Superior temporal gyrus (tissue), 1 donor: ENCODE measurements at regions not wholly inside any gene's neighbourhood (a gene's known extent, or its start where the extent isn't known, plus 50 kb on each side); places are given as distances from the start of the nearest gene placed in this dataset.

ENCODE experiments used
- DNase-seq: peaks from one replicate; pipeline ENCODE4 v3.0.0-alpha.2; 2016; ENCODE audit errors: extremely low spot score

- no peak for DNase-seq
These were observed 271.6 kb upstream of the ARRDC4 start for GRCh38 chr15:97688886-97689285.

- no peak for DNase-seq
These were observed 269.4 kb upstream of the ARRDC4 start for GRCh38 chr15:97691078-97691477.

- DNase-seq: no peak
These were observed 268.7 kb upstream of the ARRDC4 start for GRCh38 chr15:97691799-97692198.

GRCh38 chr15:97692301-97693015 lies 268.0 kb upstream of the ARRDC4 start:
- DNase-seq: peak; percentile 75

- no peak for DNase-seq
These were observed 266.0 kb upstream of the ARRDC4 start for GRCh38 chr15:97694456-97694855.

- no peak for DNase-seq
These were observed 257.1 kb upstream of the ARRDC4 start for GRCh38 chr15:97703400-97703799.

GRCh38 chr15:97706059-97706458 lies 254.4 kb upstream of the ARRDC4 start:
- DNase-seq: no peak

- DNase-seq: no peak
These were observed 252.3 kb upstream of the ARRDC4 start for GRCh38 chr15:97708252-97708651.

- no peak for DNase-seq
These were observed 248.0 kb upstream of the ARRDC4 start for GRCh38 chr15:97712530-97712929.

- no peak for DNase-seq
These were observed 242.7 kb upstream of the ARRDC4 start for GRCh38 chr15:97717806-97718205.

- no peak for DNase-seq
These were observed 242.0 kb upstream of the ARRDC4 start for GRCh38 chr15:97718509-97718908.

- DNase-seq: peak; percentile 62
These were observed 231.7 kb upstream of the ARRDC4 start for GRCh38 chr15:97728791-97729190.

GRCh38 chr15:97729270-97729669 lies 231.2 kb upstream of the ARRDC4 start:
- no peak for DNase-seq

- DNase-seq: no peak
These were observed 230.2 kb upstream of the ARRDC4 start for GRCh38 chr15:97730315-97730714.

GRCh38 chr15:97731859-97732258 lies 228.6 kb upstream of the ARRDC4 start:
- no peak for DNase-seq

- no peak for DNase-seq
These were observed 227.1 kb upstream of the ARRDC4 start for GRCh38 chr15:97733373-97733772.

- DNase-seq: no peak
These were observed 223.8 kb upstream of the ARRDC4 start for GRCh38 chr15:97736748-97737147.

- no peak for DNase-seq
These were observed 214.9 kb upstream of the ARRDC4 start for GRCh38 chr15:97745481-97746071.

GRCh38 chr15:97747342-97747741 lies 213.2 kb upstream of the ARRDC4 start:
- DNase-seq: no peak

- DNase-seq: no peak
These were observed 211.9 kb upstream of the ARRDC4 start for GRCh38 chr15:97748576-97748975.

GRCh38 chr15:97750060-97750459 lies 210.4 kb upstream of the ARRDC4 start:
- DNase-seq: no peak

GRCh38 chr15:97755726-97756125 lies 204.8 kb upstream of the ARRDC4 start:
- no peak for DNase-seq

- no peak for DNase-seq
These were observed 201.1 kb upstream of the ARRDC4 start for GRCh38 chr15:97759363-97759762.

- no peak for DNase-seq
These were observed 199.4 kb upstream of the ARRDC4 start for GRCh38 chr15:97761110-97761509.
